Upper lobe of left lung (tissue), 6 donors: ENCODE measurements at regions not wholly inside any gene's neighbourhood (a gene's known extent, or its start where the extent isn't known, plus 50 kb on each side); places are given as distances from the start of the nearest gene placed in this dataset.

Experiments used
- ATAC-seq, 2 donors: fragments of 200-7000 bp; cut with Tn5 transposase; one replicate each; pipeline ENCODE4 v1.9.1; 2022; ENCODE audit warnings: mild to moderate bottlenecking in 2 of 2, moderate library complexity in 2 of 2; ENCODE audit not compliant: low FRiP score in 2 of 2
- DNase-seq, 2 donors: peaks; one replicate each; pipeline ENCODE4 v3.0.0-alpha.2; 2019 to 2020
- H3K27ac ChIP-seq, 4 donors: fragments of 200-600 bp; sonication (generic); one replicate each; pipeline ENCODE4 v1.5.1; 2016 to 2019
- H3K27me3 ChIP-seq, 4 donors: fragments of 200-600 bp; sonication (generic); one replicate each; pipeline ENCODE4 v1.5.1; 2017 to 2019
- H3K36me3 ChIP-seq, 4 donors: fragments of 200-600 bp; sonication (generic); one replicate each; pipeline ENCODE4 v1.5.1; 2016 to 2019
- H3K4me1 ChIP-seq, 4 donors: fragments of 200-600 bp; sonication (generic); one replicate each; pipeline ENCODE4 v1.5.1; 2018 to 2019
- H3K4me3 ChIP-seq, 4 donors: fragments of 200-600 bp; sonication (generic); one replicate each; pipeline ENCODE4 v1.5.1; 2017 to 2019; ENCODE audit warnings: mild to moderate bottlenecking in 2 of 4, moderate library complexity in 1 of 4
- H3K9me3 ChIP-seq, 4 donors: fragments of 200-600 bp; sonication (generic); one replicate each; pipeline ENCODE4 v1.5.1; 2018 to 2019
- CTCF ChIP-seq, 6 experiments: fragments of 450-650 bp in 4 of 6; fragments of 200-600 bp in 2 of 6; sonication (generic) in 2 of 6; IDR thresholded peaks; one replicate each; pipeline ENCODE4 v1.5.1; 2016 to 2019; ENCODE audit warnings: antibody characterized with exemption in 6 of 6
- EP300 ChIP-seq, 4 donors: sonication (generic); formaldehyde crosslinking; IDR thresholded peaks; one replicate each; pipeline ENCODE4 v1.5.1; 2017; ENCODE audit warnings: antibody characterized with exemption in 4 of 4, control low read depth in 2 of 4
- POLR2A ChIP-seq, 4 donors: fragments of 450-650 bp; IDR thresholded peaks; one replicate each; pipeline ENCODE4 v1.5.1; 2016 to 2017; ENCODE audit warnings: antibody characterized with exemption in 4 of 4, mild to moderate bottlenecking in 2 of 4
- POLR2AphosphoS5 ChIP-seq, 2 donors: sonication (generic); formaldehyde crosslinking; IDR thresholded peaks; one replicate each; pipeline ENCODE4 v1.5.1; 2017; ENCODE audit warnings: antibody characterized with exemption in 2 of 2
- WGBS, 2 donors: methylation state at CpG; one replicate each; pipeline ENCODE4 v1.1.5; 2017 to 2018; 5-methylcytosine and 5-hydroxymethylcytosine counted together
- donor health status: DM: no; HTN: no; CAD: no; lungs with moderate emphysema.
- donor health status: DM: no; HTN: yes; CAD: no; lungs with severe emphysema.

GRCh38 chr1:194052514-194053338 is 866.3 kb upstream of the B3GALT2 start:
- H3K27me3 ChIP-seq: no peaks in the 10 kb centered on the region
- H3K9me3 ChIP-seq: no peaks in the 10 kb centered on the region
- no peaks in the 10 kb centered on the region for H3K36me3 ChIP-seq
- ATAC-seq (peak in 1 of 2 donors; percentile 61), DNase-seq (no peak)
- H3K27ac ChIP-seq: peak overlapping the region in 1 of 4 donors; percentile 19
- 65 to 73% methylated on average over 2 of the region's 2 CpGs for whole genome bisulfite sequencing, 2 donors
- H3K4me3 ChIP-seq: no peak overlapping the region
- TF ChIP-seq EP300 (IDR thresholded peaks at IDR 0.05) (no peak), POLR2A (IDR thresholded peaks at IDR 0.05) (no peak), POLR2AphosphoS5 (IDR thresholded peaks at IDR 0.05) (no peak), CTCF (IDR thresholded peaks at IDR 0.05) (no peak)
- H3K4me1 ChIP-seq: peaks cover 0 to 9% (median 0%) of the 10 kb centered on the region in 4 donors

GRCh38 chr1:194047921-194048320 is 861.5 kb upstream of the B3GALT2 start:
- 64 to 67% methylated on average over 3 of the region's 3 CpGs for WGBS, 2 donors
- no peak for TF ChIP-seq POLR2A (IDR thresholded peaks at IDR 0.05)
- TF ChIP-seq EP300 (IDR thresholded peaks at IDR 0.05): no peak
- no peak for TF ChIP-seq POLR2AphosphoS5 (IDR thresholded peaks at IDR 0.05)
- TF ChIP-seq CTCF (IDR thresholded peaks at IDR 0.05): no peak
- Histone ChIP-seq H3K27ac (no peak overlapping the region), H3K36me3 (no peaks in the 10 kb centered on the region), H3K4me3 (no peak overlapping the region), H3K27me3 (no peaks in the 10 kb centered on the region), H3K4me1 (peaks cover 0 to 8% (median 0%) of the 10 kb centered on the region in 4 donors), H3K9me3 (no peaks in the 10 kb centered on the region)
- no peak for DNase-seq
- ATAC-seq: no peak

DNA sequence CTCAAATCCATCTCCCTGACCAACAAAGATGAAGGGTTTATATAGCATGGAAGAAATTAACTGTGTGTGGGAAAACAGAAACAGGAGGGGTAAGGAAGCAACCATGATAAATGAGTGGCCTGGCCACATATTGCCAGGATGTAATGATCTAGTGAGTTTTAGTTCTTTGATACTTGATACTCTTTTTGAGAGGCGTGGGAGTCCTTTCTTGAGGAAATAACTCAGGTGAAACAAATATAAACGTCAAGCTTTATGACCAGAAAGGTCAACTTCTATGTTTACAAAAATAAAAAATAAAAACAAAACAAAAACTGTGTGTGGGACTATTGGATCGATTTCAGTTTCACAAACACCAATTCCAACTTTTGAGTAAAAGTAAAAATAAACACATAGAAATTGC is 860.8 kb upstream of the B3GALT2 start:
- H3K4me3 ChIP-seq: no peak overlapping the region
- DNase-seq (no peak), ATAC-seq (no peak)
- 61 to 71% methylated on average over 3 of the region's 3 CpGs for WGBS, 2 donors
- H3K27me3 ChIP-seq: no peaks in the 10 kb centered on the region
- peaks cover 0 to 4% (median 0%) of the 10 kb centered on the region in 4 donors for H3K4me1 ChIP-seq
- H3K36me3 ChIP-seq: no peaks in the 10 kb centered on the region
- no peaks in the 10 kb centered on the region for H3K9me3 ChIP-seq
- H3K27ac ChIP-seq: no peak overlapping the region
- TF ChIP-seq CTCF (IDR thresholded peaks at IDR 0.05): no peak
- no peak for TF ChIP-seq POLR2AphosphoS5 (IDR thresholded peaks at IDR 0.05)
- TF ChIP-seq EP300 (IDR thresholded peaks at IDR 0.05): no peak
- TF ChIP-seq POLR2A (IDR thresholded peaks at IDR 0.05): no peak

DNA sequence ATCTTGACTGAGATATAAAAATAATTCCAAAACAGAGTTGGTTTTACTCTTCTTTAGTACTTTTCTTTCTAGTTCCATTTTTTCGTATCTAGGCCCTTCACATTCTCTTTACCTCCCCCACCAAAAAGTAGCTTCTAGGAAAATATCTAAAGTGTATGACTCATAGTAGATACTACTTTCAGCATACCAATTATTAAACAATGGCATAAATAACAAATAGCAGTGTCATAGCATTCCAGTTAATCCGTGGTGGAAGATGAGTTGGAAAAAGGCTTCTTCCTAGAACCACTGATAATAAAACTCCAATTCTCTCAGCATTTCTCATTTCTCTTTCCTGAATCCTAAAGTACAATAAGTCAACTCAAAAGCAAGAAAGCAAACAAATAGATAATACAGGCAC is 859.0 kb upstream of the B3GALT2 start:
- WGBS, 2 donors: 79% methylated on average over 2 of the region's 2 CpGs
- no peak overlapping the region for H3K27ac ChIP-seq
- DNase-seq: no peak
- no peak for ATAC-seq
- no peaks in the 10 kb centered on the region for H3K4me1 ChIP-seq
- H3K4me3 ChIP-seq: no peak overlapping the region
- no peaks in the 10 kb centered on the region for H3K9me3 ChIP-seq
- no peaks in the 10 kb centered on the region for H3K36me3 ChIP-seq
- no peaks in the 10 kb centered on the region for H3K27me3 ChIP-seq
- TF ChIP-seq POLR2A (IDR thresholded peaks at IDR 0.05): no peak
- no peak for TF ChIP-seq CTCF (IDR thresholded peaks at IDR 0.05)
- TF ChIP-seq EP300 (IDR thresholded peaks at IDR 0.05): no peak
- no peak for TF ChIP-seq POLR2AphosphoS5 (IDR thresholded peaks at IDR 0.05)

DNA sequence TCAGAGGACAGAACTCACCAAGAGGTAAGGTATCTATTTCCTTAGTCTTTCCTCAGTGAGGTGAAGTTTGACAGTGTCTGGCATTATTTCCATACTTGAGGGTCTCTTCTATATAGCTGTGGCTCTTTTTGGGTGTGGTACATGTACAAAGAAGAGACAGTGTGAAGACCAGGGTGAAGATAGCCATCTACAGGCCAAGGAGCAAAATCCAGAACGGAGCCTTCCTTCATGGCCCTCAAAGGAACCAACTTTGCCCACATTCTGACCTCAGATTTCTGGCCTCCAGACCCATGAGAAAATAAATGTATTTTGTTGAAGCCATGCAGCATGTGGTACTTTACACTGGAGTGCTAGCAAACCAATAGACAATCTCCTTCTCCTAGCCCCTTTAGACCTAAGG is 858.5 kb upstream of the B3GALT2 start:
- Histone ChIP-seq H3K27me3 (no peaks in the 10 kb centered on the region), H3K36me3 (no peaks in the 10 kb centered on the region), H3K4me3 (no peak overlapping the region), H3K27ac (no peak overlapping the region), H3K9me3 (no peaks in the 10 kb centered on the region), H3K4me1 (no peaks in the 10 kb centered on the region)
- ATAC-seq (no peak), DNase-seq (no peak)
- WGBS, 2 donors: 75 to 96% methylated on average over 1 of the region's 1 CpG
- no peak for TF ChIP-seq EP300 (IDR thresholded peaks at IDR 0.05)
- TF ChIP-seq POLR2AphosphoS5 (IDR thresholded peaks at IDR 0.05): no peak
- TF ChIP-seq POLR2A (IDR thresholded peaks at IDR 0.05): no peak
- no peak for TF ChIP-seq CTCF (IDR thresholded peaks at IDR 0.05)
